Neural cell (in vitro differentiated cells): ENCODE measurements at regions not wholly inside any gene's neighbourhood (a gene's known extent, or its start where the extent isn't known, plus 50 kb on each side); places are given as distances from the start of the nearest gene placed in this dataset.
"Not testable (repeated sequence)": the region's sequence is repeated elsewhere in the genome, so short reads cannot be mapped to it uniquely, and the experiment has no call there.

Source experiments
- H2AFZ ChIP-seq: fragments of 200-600, 300-800 bp; sonication (generic), shearing (Covaris generic); 2 replicates; pipeline ENCODE4 v1.6.0; 2014; ENCODE audit warnings: low read depth, mild to moderate bottlenecking, antibody characterized with exemption, low read length, moderate library complexity
- H3F3A ChIP-seq: fragments of 200-600 bp; shearing (Covaris generic); 2 replicates; pipeline ENCODE4 v1.6.1; 2016; ENCODE audit warnings: mild to moderate bottlenecking, moderate library complexity, mixed read lengths, antibody characterized with exemption, low read length; ENCODE audit not compliant: insufficient read depth, poor library complexity, severe bottlenecking
- H3K27ac ChIP-seq: fragments of 200-600, 300-800 bp; sonication (generic), shearing (Covaris generic); 2 replicates; pipeline ENCODE4 v1.5.1; 2014; ENCODE audit warnings: mild to moderate bottlenecking, low read length, moderate library complexity
- H3K27me3 ChIP-seq: fragments of 300-800, 200-600 bp; sonication (generic), shearing (Covaris generic); 2 replicates; pipeline ENCODE4 v1.6.0; 2014; ENCODE audit warnings: mild to moderate bottlenecking, low read depth, low read length, moderate library complexity; ENCODE audit not compliant: insufficient read depth
- H3K36me3 ChIP-seq: fragments of 300-800, 200-600 bp; sonication (generic), shearing (Covaris generic); 2 replicates; pipeline ENCODE4 v1.5.1; 2014; ENCODE audit warnings: mild to moderate bottlenecking, antibody characterized with exemption, low read length, moderate library complexity; ENCODE audit not compliant: insufficient read depth
- H3K4me2 ChIP-seq: fragments of 300-800, 200-600 bp; sonication (generic), shearing (Covaris generic); 2 replicates; pipeline ENCODE4 v1.6.0; 2014; ENCODE audit warnings: mild to moderate bottlenecking, low read length
- H3K4me3 ChIP-seq: fragments of 300-800, 200-600 bp; sonication (generic), shearing (Covaris generic); 2 replicates; pipeline ENCODE4 v1.5.1; 2014; ENCODE audit warnings: mild to moderate bottlenecking, low read length, moderate library complexity
- H3K79me2 ChIP-seq: fragments of 200-600 bp; shearing (Covaris generic); replicated peaks from 2 replicates; pipeline ENCODE4 v1.6.0; 2014; ENCODE audit warnings: mild to moderate bottlenecking, low read length, moderate library complexity; ENCODE audit not compliant: insufficient read depth
- H3K9ac ChIP-seq: fragments of 300-800, 200-600 bp; sonication (generic), shearing (Covaris generic); 2 replicates; pipeline ENCODE4 v1.6.1; 2016; ENCODE audit warnings: mild to moderate bottlenecking, low read length, mixed read lengths
- H3K9me2 ChIP-seq: fragments of 200-600 bp; shearing (Covaris generic); 2 replicates; pipeline ENCODE4 v1.6.1; 2016; ENCODE audit warnings: mild to moderate bottlenecking, low read length, mixed read lengths; ENCODE audit not compliant: insufficient read depth
- H3K9me3 ChIP-seq: fragments of 200-600, 300-800 bp; sonication (generic), shearing (Covaris generic); 2 replicates; pipeline ENCODE4 v1.6.1; 2016; ENCODE audit warnings: mild to moderate bottlenecking, mixed run types, low read length, moderate library complexity, mixed read lengths
- H4K20me1 ChIP-seq: fragments of 200-600 bp; shearing (Covaris generic); 2 replicates; pipeline ENCODE4 v1.6.1; 2016; ENCODE audit warnings: mild to moderate bottlenecking, mixed run types; ENCODE audit not compliant: insufficient read depth
- EP300 ChIP-seq: fragments of 450-650 bp; conservative IDR thresholded peaks from 2 replicates; pipeline ENCODE4 v1.6.1; 2014; ENCODE audit warnings: antibody characterized with exemption, mild to moderate bottlenecking, moderate library complexity; ENCODE audit not compliant: poor library complexity, severe bottlenecking
- EZH2 ChIP-seq: fragments of 200-600, 300-800 bp; shearing (Covaris generic), sonication (generic); IDR thresholded peaks from 2 replicates; pipeline ENCODE4 v1.6.1; 2014; ENCODE audit warnings: antibody characterized with exemption, low read length, borderline replicate concordance, mild to moderate bottlenecking; ENCODE audit not compliant: insufficient read depth, poor library complexity, severe bottlenecking
- MXI1 ChIP-seq: fragments of 450-650 bp; conservative IDR thresholded peaks from 2 replicates; pipeline ENCODE4 v1.6.1; 2014; ENCODE audit warnings: antibody characterized with exemption, mild to moderate bottlenecking; ENCODE audit not compliant: poor library complexity, severe bottlenecking
- POLR2AphosphoS5 ChIP-seq: IDR thresholded peaks from 2 replicates; pipeline ENCODE4 v1.6.1; 2012
- RAD21 ChIP-seq: fragments of 450-650 bp; conservative IDR thresholded peaks from 2 replicates; pipeline ENCODE4 v1.6.1; 2014; ENCODE audit warnings: antibody characterized with exemption, mild to moderate bottlenecking, moderate library complexity
- REST ChIP-seq: IDR thresholded peaks from 2 replicates; pipeline ENCODE4 v1.6.1; 2012; ENCODE audit warnings: borderline replicate concordance
- SMC3 ChIP-seq: fragments of 450-650 bp; conservative IDR thresholded peaks from 2 replicates; pipeline ENCODE4 v1.6.1; 2014; ENCODE audit warnings: antibody characterized with exemption, mild to moderate bottlenecking, moderate library complexity; ENCODE audit not compliant: poor library complexity
- TAF1 ChIP-seq: IDR thresholded peaks from 2 replicates; pipeline ENCODE4 v1.6.1; 2012; ENCODE audit warnings: low read depth
- TF ChIP-seq, protein P1 (sequence below): fragments of 450-650 bp; IDR thresholded peaks from 2 replicates; pipeline ENCODE4 v1.5.1; 2014; ENCODE audit warnings: antibody characterized with exemption, mild to moderate bottlenecking, moderate library complexity; ENCODE audit not compliant: poor library complexity, severe bottlenecking

- H3F3A ChIP-seq = no peaks in the 10 kb centered on the region
- no peak overlapping the region for H3K27ac ChIP-seq
- no peak overlapping the region for H3K4me3 ChIP-seq
- H3K9ac ChIP-seq = no peak overlapping the region
- TF ChIP-seq RAD21 (no peak), SMC3 (no peak), EP300 (peak; percentile 55), POLR2AphosphoS5 (peak; percentile 44), MXI1 (no peak), EZH2 (no peak), TAF1 (no peak), REST (peak; percentile 98)
- TF ChIP-seq, protein P1, sequence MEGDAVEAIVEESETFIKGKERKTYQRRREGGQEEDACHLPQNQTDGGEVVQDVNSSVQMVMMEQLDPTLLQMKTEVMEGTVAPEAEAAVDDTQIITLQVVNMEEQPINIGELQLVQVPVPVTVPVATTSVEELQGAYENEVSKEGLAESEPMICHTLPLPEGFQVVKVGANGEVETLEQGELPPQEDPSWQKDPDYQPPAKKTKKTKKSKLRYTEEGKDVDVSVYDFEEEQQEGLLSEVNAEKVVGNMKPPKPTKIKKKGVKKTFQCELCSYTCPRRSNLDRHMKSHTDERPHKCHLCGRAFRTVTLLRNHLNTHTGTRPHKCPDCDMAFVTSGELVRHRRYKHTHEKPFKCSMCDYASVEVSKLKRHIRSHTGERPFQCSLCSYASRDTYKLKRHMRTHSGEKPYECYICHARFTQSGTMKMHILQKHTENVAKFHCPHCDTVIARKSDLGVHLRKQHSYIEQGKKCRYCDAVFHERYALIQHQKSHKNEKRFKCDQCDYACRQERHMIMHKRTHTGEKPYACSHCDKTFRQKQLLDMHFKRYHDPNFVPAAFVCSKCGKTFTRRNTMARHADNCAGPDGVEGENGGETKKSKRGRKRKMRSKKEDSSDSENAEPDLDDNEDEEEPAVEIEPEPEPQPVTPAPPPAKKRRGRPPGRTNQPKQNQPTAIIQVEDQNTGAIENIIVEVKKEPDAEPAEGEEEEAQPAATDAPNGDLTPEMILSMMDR = no peak
- no peak overlapping the region for H2AFZ ChIP-seq
- H3K9me2 ChIP-seq = no peaks in the 10 kb centered on the region
- H3K36me3 ChIP-seq = no peaks in the 10 kb centered on the region
- H3K9me3 ChIP-seq = no peaks in the 10 kb centered on the region
- H3K79me2 ChIP-seq = no peaks in the 10 kb centered on the region
- H3K27me3 ChIP-seq = no peaks in the 10 kb centered on the region
- no peaks in the 10 kb centered on the region for H4K20me1 ChIP-seq
- no peak overlapping the region for H3K4me2 ChIP-seq
Observed at GRCh38 chr2:210966330-210966729, 409.9 kb downstream of the CPS1 start.

- Histone ChIP-seq H4K20me1 (no peaks in the 10 kb centered on the region), H3K27ac (no peak overlapping the region), H2AFZ (no peak overlapping the region), H3K4me2 (no peak overlapping the region), H3K9me3 (no peaks in the 10 kb centered on the region), H3K4me3 (no peak overlapping the region), H3K9me2 (no peaks in the 10 kb centered on the region), H3K27me3 (no peaks in the 10 kb centered on the region), H3F3A (no peaks in the 10 kb centered on the region), H3K36me3 (no peaks in the 10 kb centered on the region), H3K9ac (no peak overlapping the region), H3K79me2 (no peaks in the 10 kb centered on the region)
- TF ChIP-seq POLR2AphosphoS5 = no peak
- TF ChIP-seq TAF1 = no peak
- no peak for TF ChIP-seq RAD21
- no peak for TF ChIP-seq EZH2
- TF ChIP-seq, protein P1 = no peak
- TF ChIP-seq SMC3 = no peak
- TF ChIP-seq REST = no peak
- TF ChIP-seq MXI1 = no peak
- no peak for TF ChIP-seq EP300
Observed at GRCh38 chr2:210971431-210971830, 415.0 kb downstream of the CPS1 start.

GRCh38 chr2:210986806-210987205 is 430.4 kb downstream of the CPS1 start:
- not testable (repeated sequence) for H3K4me2 ChIP-seq, H3K9ac ChIP-seq, H3K27me3 ChIP-seq, H3K9me3 ChIP-seq, H3K79me2 ChIP-seq, H3K4me3 ChIP-seq, H3K27ac ChIP-seq, H2AFZ ChIP-seq, H3K9me2 ChIP-seq, H3K36me3 ChIP-seq, H3F3A ChIP-seq, H4K20me1 ChIP-seq
